22Rv1 (cell line): ENCODE measurements at regions not wholly inside any gene's neighbourhood (a gene's known extent, or its start where the extent isn't known, plus 50 kb on each side); places are given as distances from the start of the nearest gene placed in this dataset.
A peak's percentile ranks its signal among the peaks of the same experiment; 100 is the strongest.

Experiments used
- H3K27ac ChIP-seq: fragments of 450-650 bp; 2 replicates; pipeline ENCODE4 v1.5.1; 2017
- ZFX ChIP-seq: fragments of 450-650 bp; IDR thresholded peaks from 2 replicates; pipeline ENCODE4 v1.6.1; 2017; ENCODE audit warnings: antibody characterized with exemption, borderline replicate concordance
- TF ChIP-seq, protein P1 (sequence below): fragments of 450-650 bp; IDR thresholded peaks from 2 replicates; pipeline ENCODE4 v1.5.1; 2017; ENCODE audit warnings: mild to moderate bottlenecking

DNA sequence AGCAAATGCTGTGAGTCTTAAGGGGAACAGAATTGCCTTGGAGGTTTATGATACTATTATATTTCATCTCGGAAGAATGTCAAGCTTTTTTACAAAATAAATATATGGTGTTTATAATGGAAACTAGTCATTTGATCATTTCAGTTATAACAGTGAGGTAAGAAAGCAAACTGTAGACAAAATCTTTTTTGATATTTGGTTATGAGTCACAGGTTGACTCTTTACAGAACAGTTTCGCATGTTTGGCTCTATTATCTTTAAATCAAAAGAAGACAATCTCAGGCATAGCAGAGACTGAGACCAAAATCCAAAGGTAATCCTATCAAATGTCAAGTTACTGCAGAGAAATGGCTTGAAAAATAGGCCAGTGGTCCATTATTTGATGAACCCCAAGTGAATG, 490.9 kb upstream of the MDFIC2 start:
- TF ChIP-seq ZFX: no peak
- TF ChIP-seq, protein P1, sequence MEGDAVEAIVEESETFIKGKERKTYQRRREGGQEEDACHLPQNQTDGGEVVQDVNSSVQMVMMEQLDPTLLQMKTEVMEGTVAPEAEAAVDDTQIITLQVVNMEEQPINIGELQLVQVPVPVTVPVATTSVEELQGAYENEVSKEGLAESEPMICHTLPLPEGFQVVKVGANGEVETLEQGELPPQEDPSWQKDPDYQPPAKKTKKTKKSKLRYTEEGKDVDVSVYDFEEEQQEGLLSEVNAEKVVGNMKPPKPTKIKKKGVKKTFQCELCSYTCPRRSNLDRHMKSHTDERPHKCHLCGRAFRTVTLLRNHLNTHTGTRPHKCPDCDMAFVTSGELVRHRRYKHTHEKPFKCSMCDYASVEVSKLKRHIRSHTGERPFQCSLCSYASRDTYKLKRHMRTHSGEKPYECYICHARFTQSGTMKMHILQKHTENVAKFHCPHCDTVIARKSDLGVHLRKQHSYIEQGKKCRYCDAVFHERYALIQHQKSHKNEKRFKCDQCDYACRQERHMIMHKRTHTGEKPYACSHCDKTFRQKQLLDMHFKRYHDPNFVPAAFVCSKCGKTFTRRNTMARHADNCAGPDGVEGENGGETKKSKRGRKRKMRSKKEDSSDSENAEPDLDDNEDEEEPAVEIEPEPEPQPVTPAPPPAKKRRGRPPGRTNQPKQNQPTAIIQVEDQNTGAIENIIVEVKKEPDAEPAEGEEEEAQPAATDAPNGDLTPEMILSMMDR: no peak
- H3K27ac ChIP-seq: peak overlapping the region; percentile 57

DNA sequence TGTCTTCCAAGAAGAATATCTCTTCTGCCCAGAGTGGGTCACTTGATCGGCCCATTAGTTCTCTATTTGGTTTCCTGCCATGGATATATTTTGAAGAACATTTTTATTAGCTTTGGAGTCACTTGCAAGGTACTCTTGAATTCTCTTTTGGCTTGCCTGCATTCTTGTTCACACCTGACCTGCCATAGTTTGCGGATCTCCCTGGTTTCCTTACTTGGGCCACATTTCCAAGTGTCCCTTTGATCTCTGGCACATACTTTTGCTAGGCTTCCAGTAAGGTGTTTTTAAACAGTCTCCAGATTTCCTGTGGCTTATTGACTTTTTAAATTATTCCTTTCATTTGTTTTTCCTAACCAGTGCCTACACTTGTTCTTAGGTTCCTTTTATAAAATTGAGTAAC, 488.5 kb upstream of the MDFIC2 start:
- TF ChIP-seq, protein P1: no peak
- no peak for TF ChIP-seq ZFX
- H3K27ac ChIP-seq: no peak overlapping the region

DNA sequence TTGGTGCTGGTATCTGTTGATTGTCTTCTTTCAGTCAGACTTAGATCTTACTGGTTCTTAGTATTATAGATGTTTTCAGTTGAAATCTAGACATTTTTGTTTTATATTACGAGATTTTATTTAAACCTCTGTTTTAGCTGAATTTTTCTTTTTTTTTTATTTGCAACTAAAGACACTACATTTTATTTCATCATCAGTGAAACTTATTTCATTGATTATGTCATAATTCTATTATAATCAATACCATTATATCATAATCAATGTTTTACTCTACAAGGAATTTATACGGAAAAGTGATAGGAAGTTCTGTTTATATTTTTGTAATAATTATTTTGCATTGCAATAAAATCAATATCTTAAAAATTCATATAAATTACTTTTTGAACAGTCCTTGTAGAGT, 477.4 kb upstream of the MDFIC2 start:
- no peak overlapping the region for H3K27ac ChIP-seq
- TF ChIP-seq, protein P1: no peak
- TF ChIP-seq ZFX: no peak

DNA sequence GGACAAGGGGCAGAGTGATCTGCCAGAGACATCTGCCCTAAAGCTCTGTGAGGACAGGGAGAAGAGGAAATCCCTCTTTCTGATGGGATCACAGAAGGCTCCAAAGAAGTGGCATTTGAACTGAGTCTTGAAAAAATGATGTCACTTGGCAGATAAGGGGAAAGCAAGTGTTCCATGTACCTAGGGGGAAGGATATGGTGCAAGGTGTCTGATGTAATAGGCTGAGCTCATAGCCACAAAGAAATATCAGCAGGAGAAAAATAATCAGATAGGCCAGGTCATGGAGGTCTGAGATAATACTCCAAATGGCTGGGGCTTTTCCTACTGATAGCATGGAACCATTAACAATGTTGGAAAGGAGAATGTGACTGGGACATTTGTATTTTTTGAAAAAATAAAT, 468.4 kb upstream of the MDFIC2 start:
- TF ChIP-seq, protein P1: no peak
- no peak overlapping the region for H3K27ac ChIP-seq

DNA sequence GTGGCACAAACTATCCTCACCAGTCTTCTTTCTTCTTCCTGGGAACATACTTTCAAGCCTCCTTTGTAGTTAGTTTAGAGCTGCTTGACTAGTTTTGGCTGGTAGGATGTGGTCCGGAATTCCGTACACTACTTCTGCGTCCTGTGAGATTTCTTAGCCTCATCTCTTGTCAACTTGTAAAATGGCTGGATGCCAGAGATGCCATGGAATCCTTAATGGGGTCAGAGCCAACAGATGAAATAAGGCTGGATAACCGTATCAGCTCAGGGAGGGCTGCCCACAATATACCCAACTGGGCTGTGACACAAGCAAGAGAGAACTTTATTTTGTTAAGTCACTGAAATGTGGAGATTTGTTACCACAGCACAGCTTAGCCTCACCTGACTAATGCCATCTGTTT, 466.9 kb upstream of the MDFIC2 start:
- H3K27ac ChIP-seq: no peak overlapping the region
- TF ChIP-seq, protein P1: no peak
- no peak for TF ChIP-seq ZFX

DNA sequence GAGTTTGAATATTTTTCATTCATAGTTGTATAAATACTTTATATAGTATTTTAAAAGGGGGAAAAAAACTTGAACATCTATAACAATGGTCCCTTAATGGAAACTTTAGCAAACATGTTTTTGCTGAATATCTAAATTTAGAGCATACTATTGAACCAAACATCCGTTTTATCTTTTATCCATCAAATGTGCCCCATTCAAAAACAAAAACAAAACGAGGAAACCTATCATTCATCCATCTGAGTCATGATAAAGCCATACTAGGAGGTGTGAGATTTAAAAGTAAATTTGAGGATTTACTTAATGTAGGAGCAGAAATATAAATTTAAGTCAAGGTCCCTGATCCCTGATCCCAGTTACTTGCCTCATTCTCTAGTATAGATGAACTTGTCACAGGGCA, 463.6 kb upstream of the MDFIC2 start:
- TF ChIP-seq, protein P1: no peak
- TF ChIP-seq ZFX: no peak
- no peak overlapping the region for H3K27ac ChIP-seq

DNA sequence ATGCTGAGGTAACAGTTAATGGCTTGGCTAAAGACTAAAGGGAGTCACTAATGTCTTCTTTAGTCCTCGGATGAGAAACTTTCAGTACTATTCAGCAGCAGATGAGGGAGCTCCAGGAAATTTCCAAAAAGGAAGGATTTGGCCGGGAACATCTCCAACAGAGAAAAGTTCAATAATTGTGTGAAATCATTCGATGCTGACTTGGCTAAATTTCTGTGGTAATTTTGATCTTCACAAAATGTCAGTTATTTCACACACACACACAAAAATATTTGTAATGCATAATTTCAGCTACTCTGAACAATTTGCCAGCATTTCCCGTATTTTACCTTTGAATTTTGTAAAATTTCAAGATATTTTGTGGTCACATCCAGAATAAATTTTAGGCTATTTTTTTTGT, 462.8 kb upstream of the MDFIC2 start:
- TF ChIP-seq, protein P1: no peak
- TF ChIP-seq ZFX: no peak
- H3K27ac ChIP-seq: no peak overlapping the region
